PC-3 (cell line): ENCODE measurements at regions not wholly inside any gene's neighbourhood (a gene's known extent, or its start where the extent isn't known, plus 50 kb on each side); places are given as distances from the start of the nearest gene placed in this dataset.

Source experiments
- CTCF ChIP-seq: fragments of 300-600 bp; sonication (generic); conservative IDR thresholded peaks from 2 replicates; pipeline ENCODE4 v1.5.1; 2017; ENCODE audit warnings: antibody characterized with exemption, low read depth, mild to moderate bottlenecking, low read length
- EZH2 ChIP-seq: fragments of 300-600 bp; sonication (generic); IDR thresholded peaks from one replicate; pipeline ENCODE4 v1.6.1; 2017; ENCODE audit warnings: antibody characterized with exemption, mild to moderate bottlenecking, low read length; ENCODE audit not compliant: unreplicated experiment
- EZH2phosphoT487 ChIP-seq: fragments of 300-600 bp; sonication (generic); IDR thresholded peaks from 2 replicates; pipeline ENCODE4 v1.6.1; 2018; ENCODE audit warnings: mild to moderate bottlenecking, antibody characterized with exemption, low read length, borderline replicate concordance

GRCh38 chr5:24281818-24282217 lies 363.0 kb downstream of the CDH10 start:
- TF ChIP-seq CTCF, result no peak
- TF ChIP-seq EZH2, result no peak
- no peak for TF ChIP-seq EZH2phosphoT487
